ENCODE measurements at regions not wholly inside any gene's neighbourhood (a gene's known extent, or its start where the extent isn't known, plus 50 kb on each side); places are given as distances from the start of the nearest gene placed in this dataset.

GRCh38 chr20:40634891-40635290 is 54.1 kb downstream of the MAFB start:
- no peak overlapping the region for H3K4me3 ChIP-seq (ENCODE audit: low read depth, low read length)
- DNase-seq (ENCODE audit: low read depth) = no peak
- no peak for TF ChIP-seq CTCF (conservative IDR thresholded peaks at IDR 0.05; ENCODE audit: low read depth, low read length)

GRCh38 chr20:40633123-40633850 is 55.7 kb downstream of the MAFB start:
- TF ChIP-seq CTCF (conservative IDR thresholded peaks at IDR 0.05; ENCODE audit: low read depth, low read length) = no peak
- no peak for DNase-seq (ENCODE audit: low read depth)
- H3K4me3 ChIP-seq (ENCODE audit: low read depth, low read length) = no peak overlapping the region

- H3K4me3 ChIP-seq (ENCODE audit: low read depth, low read length) = no peak overlapping the region
- TF ChIP-seq CTCF (conservative IDR thresholded peaks at IDR 0.05; ENCODE audit: low read depth, low read length) = no peak
- no peak for DNase-seq (ENCODE audit: low read depth)
These were observed 56.6 kb downstream of the MAFB start for GRCh38 chr20:40632346-40632976.

GRCh38 chr20:40631119-40631631 is 57.9 kb downstream of the MAFB start:
- TF ChIP-seq CTCF (conservative IDR thresholded peaks at IDR 0.05; ENCODE audit: low read depth, low read length) = no peak
- DNase-seq (ENCODE audit: low read depth) = no peak
- no peak overlapping the region for H3K4me3 ChIP-seq (ENCODE audit: low read depth, low read length)

GRCh38 chr20:40630713-40631112 is 58.3 kb downstream of the MAFB start:
- H3K4me3 ChIP-seq (ENCODE audit: low read depth, low read length) = no peak overlapping the region
- no peak for TF ChIP-seq CTCF (conservative IDR thresholded peaks at IDR 0.05; ENCODE audit: low read depth, low read length)
- no peak for DNase-seq (ENCODE audit: low read depth)

GRCh38 chr20:40630099-40630498 is 58.9 kb downstream of the MAFB start:
- DNase-seq (ENCODE audit: low read depth) = no peak
- no peak overlapping the region for H3K4me3 ChIP-seq (ENCODE audit: low read depth, low read length)
- TF ChIP-seq CTCF (conservative IDR thresholded peaks at IDR 0.05; ENCODE audit: low read depth, low read length) = no peak

Measured in epithelial cell of proximal tubule (primary cell).